Epidermal melanocyte (primary cell): ENCODE measurements at regions not wholly inside any gene's neighbourhood (a gene's known extent, or its start where the extent isn't known, plus 50 kb on each side); places are given as distances from the start of the nearest gene placed in this dataset.
"Not testable (repeated sequence)": the region's sequence is repeated elsewhere in the genome, so short reads cannot be mapped to it uniquely, and the experiment has no call there.

Experiments used
- DNase-seq: peaks from one replicate; pipeline ENCODE4 v3.0.0; 2011; ENCODE audit warnings: low spot score; ENCODE audit not compliant: insufficient read length

DNA sequence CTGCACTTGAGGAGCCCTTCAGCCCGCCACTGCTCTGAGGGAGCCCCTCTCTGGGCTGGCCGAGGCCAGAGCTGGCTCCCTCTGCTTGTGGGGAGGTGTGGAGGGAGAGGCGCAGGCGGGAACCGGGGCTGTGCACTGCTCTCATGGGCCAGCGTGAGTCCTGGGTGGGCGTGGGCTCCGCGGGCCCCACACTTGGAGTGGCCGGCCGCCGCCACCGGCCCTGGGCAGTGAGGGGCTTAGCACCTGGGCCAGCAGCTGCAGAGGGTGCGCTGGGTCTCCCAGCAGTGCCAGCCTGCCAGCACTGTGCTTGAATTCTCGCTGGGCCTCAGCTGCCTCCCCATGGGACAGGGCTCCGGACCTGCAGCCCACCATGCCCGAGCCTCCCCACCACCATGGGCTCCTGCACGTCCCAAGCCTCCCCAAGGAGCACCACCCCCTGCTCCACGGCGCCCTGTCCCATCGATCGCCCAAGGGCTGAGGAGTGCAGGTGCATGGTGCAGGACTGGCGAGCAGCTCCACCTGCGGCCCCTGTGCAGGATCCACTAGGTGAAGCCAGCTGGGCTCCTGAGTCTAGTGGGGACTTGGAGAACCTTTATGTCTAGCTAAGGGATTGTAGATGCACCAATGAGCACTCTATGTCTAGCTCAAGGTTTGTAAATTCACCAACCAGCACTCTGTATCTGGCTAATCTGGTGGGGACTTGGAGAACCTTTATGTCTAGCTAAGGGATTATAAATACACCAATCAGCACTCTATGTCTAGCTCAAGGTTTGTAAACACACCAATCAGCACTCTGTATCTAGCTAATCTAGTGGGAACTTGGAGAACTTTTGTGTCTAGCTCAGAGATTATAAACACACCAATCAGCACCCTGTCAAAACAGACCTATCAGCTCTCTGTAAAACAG, 1180.3 kb downstream of the FSCB start:
- not testable (repeated sequence) for DNase-seq

DNA sequence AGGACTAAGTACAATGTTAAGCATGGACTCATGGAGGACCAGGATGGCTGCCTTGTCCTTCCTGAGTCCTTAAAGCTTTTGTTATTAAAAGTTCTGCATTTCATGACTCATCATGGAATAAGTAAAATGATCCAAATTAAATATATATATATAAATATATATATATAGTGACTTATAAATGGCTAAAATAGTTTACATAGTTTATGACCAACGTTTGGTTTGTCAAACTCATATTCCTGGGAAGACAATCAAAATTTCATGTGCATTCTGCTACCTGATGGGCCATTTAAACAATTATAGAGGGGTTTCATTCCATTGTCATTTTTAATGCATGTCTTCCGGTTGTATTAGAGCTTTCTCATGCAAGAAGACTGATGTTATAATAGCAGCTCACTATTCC, 1190.7 kb downstream of the FSCB start:
- DNase-seq: no peak

DNA sequence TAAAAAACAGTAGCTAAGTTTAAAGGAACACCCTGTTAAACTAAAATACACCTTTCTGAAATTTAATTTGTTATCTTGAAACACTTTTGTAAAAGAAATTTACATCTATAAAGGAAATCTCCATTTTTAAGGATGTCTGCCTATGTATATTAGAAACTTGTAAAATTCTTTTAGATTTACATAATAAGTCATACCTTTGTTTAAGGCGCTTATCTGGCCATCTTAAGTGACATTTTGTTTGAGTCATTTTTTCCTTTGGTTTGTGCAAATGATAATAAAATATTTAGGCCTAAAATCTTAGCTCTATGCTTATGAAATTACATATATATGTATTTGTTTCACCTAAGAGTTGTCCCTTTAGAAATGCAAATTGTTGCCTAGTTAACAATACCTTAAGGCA, 1193.4 kb downstream of the FSCB start:
- DNase-seq: no peak

DNA sequence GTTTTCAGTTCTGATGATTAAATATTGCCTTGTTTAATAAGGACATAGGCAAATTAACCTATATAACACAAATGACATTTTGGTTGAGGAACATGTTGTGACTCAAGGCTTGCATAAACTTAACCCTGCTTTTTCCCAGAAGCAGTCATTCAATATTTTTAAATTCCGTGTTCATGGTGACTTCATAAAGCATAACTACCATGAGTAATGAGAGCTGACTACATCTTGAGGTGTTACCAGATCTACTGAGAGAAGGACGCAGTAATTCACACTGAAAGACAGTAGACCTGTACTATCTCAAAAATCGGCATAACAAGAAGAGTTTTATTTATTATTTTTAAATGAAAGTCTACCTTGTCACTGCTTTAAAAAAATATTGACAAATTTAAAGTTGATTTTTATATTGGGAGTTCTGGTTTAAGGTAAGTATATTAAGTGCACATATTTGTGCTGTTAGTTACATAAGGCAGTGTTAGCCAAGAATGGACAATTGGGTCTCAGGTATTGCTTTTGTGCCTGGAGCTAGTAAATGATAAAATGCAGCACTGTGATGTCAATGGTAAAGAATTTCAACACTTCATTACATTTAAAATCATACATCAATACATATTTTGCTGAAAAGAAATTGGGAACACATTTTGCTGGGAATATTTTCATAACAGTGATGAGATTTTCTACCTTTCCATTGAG, 1198.5 kb downstream of the FSCB start:
- no peak for DNase-seq

DNA sequence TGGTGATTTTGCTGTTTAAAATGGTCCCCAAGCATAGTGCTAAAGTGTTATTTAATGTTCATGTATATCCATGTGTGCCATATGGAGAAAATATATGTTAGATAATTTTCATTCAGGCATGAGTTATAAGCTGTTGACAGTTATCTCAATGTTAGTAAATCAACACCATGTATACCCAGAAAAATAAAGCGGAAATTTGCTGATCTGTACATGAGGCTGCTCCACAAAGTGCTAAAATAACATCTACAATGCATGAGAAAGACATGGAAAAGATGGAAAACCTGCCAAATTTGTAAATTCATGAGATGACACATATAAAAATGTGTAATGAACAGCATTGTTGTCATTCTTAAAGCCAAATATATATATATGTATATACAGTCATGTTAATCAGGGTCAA, 1199.2 kb downstream of the FSCB start:
- no peak for DNase-seq

DNA sequence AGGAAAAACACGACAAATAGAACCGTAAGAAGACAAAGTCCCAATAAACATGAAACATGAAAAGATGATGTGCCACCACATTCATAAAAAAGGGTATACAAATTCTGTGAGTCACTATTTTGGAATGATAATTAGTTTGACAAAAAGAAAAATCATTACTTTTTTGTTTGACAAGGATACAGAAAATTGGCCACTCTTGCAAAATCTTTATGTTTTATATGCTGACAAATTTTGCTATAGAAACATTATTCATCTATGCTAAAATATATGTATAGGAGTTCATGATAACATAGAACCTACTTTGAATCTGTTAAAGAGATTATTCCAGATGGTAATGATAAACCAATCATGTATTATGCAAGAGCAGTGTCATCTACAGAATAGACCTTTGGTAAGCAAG, 1201.0 kb downstream of the FSCB start:
- DNase-seq: no peak

DNA sequence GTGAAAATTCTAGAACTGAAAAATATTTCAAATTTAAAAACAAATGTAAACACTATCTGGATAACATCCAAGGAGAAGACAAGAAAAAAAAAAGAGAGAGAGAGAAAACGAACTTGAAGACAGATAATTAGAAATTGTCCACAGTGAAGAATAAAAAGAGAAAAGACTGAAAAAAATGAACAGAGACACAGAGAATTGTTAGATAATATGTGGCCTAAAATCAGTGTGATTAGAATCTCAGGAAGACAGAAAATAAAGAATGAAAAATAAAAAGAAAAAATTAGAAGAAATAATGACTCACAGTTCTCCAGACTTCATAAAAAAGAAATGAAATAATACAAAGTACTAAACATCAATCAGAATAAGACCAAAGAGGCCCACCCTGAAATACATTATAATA, 1209.3 kb downstream of the FSCB start:
- no peak for DNase-seq

DNA sequence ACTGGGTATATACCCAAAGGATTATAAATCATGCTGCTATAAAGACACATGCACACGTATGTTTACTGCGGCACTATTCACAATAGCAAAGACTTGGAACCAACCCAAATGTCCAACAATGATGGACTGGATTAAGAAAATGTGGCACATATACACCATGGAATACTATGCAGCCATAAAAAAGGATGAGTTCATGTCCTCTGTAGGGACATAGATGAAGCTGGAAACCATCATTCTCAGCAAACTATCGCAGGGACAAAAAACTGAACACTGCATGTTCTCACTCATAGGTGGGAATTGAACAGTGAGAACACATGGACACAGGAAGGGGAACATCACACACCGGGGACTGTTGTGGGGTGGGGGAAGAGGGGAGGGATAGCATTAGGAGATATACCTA, 1211.0 kb downstream of the FSCB start:
- not testable (repeated sequence) for DNase-seq

DNA sequence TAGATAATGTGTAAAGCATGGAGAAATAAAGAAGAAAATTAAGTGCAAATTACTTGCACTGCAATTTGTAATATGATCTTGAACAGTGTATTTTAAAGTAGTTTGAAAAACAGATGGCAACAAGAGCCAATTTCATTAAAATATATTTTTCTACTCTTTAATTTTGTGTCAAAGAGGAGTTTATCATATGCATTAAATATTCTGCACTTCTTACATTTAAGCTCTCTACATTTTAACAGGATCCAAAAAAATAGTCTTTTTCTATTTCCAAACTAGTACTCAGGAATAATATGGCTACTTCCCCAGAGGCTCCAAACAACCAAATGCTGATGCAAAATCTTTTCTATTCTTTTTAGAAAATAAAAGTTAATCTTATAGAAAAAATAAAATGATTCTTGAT, 1221.5 kb downstream of the FSCB start:
- DNase-seq: no peak

DNA sequence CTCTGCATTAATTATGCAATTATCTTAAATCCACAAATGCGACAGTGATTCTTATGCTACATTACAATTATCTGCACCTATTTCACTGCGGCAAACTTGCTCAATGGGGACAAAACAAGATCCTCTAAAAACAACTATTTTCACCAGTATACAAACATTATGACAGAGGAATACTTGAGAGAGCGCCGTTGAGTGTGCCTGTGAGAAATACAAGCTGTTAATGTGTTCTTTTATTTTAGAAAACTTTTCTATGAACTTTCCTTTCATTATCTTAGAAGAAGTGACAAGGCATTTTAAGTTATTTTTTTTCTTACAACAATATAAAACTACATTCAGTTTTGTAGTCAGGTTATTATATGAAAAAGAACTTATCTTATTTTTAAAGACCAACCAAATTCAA, 1247.0 kb downstream of the FSCB start:
- no peak for DNase-seq

DNA sequence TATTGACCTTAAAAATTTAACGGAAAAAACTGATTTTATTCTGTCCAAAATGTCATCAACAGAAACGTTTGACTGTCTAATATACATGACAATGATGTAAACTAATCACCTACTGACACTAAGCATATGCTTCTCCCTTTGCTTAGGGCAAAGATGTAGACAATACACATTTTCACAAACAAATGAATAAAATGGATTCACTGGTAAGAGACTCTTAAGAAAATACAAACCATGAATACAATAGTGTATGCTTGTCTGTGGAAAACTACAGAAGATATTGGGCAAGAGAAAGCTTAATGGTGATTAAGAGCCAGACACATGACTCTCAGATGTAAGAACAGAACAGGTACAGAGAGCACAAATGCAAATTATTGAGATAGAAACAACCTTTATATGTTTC, 1248.7 kb downstream of the FSCB start:
- no peak for DNase-seq

DNA sequence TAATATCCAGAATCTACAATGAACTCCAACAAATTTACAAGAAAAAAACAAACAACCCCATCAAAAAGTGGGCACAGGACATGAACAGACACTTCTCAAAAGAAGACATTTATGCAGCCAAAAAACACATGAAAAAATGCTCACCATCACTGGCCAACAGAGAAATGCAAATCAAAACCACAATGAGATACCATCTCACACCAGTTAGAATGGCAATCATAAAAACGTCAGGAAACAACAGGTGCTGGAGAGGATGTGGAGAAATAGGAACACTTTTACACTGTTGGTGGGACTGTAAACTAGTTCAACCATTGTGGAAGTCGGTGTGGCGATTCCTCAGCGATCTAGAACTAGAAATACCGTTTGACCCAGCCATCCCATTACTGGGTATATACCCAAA, 1250.1 kb downstream of the FSCB start:
- DNase-seq: not testable (repeated sequence)

DNA sequence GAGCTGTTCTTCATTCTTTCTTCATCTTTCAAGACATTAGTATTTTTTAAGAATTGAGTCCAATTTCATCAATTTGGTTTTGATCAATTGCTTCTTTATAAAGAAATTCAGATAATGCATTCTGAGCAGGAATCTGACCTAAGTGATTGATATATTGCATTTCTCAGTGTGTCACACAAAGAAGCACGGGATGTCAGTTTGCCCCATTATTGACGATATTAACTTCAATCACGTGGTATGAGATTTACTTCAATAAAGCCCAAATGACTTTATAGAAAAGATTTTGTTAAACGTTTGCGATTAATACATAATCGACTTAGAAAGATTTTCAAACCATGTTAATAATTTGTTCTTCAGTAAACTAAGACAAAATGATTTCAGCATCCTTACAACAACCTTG, 1254.2 kb downstream of the FSCB start:
- no peak for DNase-seq

DNA sequence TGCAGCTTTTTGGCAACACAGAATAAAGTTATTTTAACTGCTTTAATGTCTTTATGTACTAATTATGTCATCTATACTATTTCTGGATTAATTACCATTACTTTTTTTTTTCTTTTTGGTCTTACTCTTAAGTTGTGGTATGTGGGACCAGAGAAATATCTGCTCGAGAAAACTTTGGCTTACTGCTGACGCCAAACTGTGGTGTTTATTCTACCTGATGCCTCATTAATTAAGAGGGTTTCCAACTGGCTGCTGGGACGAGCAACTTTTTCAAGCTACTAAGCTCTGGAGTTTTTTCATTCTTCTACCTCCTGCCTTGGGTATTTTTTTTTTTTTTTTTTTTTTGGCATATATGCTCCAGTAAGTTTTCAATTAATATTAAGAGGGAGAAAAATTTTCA, 1257.5 kb downstream of the FSCB start:
- no peak for DNase-seq

DNA sequence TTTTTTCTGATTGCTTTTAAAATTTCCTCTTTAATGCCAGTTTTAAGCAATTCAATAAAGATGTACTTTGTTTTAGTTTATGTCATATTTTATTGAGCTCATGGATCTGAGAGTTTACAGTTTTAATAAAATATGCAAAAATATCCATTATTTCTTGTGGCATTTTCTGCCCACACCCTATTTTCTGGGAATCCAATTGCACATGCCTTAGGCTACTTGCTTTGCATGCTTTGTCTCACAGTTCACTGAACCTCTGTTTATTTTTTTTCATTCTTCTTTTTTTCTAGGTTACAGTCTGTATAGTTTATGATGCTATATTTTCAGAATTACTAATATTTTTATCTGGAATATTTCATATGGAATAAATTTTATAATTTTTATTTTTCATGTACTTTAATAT, 1258.0 kb downstream of the FSCB start:
- no peak for DNase-seq

DNA sequence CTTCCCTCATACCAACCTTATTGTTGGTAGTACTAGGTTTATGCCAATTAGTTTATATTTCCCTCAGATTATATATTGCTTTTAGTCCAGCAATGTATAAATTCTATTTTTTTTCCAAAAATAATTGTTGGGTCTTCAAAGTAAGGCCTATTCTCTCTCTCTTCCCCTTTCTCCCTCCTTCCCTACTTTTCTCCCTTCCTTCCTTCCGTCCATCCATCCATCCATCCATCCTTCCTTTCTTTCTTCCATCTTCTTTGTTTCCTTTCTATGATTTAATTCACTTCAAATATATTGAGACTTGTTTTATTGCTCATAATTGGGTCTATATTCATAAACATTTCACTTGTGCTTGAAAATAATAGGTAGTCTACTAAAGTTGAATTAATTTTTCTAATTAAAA, 1259.2 kb downstream of the FSCB start:
- no peak for DNase-seq

DNA sequence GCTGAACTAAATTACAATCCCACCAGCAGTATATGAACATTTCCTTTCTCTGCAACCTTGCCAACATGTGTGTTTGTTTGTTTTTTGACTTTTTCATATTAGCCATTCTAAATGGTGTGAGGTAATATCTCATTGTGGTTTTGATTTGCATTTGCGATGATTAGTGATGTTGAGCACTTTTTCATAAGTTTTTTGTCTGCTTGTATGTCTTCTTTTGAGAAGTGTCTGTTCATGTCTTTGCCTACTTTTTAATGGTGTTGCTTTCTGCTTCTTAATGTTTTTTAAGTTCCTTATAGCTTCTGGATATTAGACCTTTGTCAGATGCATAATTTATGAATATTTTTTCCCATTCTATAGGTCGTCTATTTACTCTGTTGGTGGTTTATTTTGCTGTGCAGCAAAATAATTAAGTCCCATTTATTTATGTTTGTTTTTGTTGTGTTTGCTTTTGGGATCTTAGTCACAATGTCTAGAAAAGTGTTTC, 1262.9 kb downstream of the FSCB start:
- DNase-seq: no peak

DNA sequence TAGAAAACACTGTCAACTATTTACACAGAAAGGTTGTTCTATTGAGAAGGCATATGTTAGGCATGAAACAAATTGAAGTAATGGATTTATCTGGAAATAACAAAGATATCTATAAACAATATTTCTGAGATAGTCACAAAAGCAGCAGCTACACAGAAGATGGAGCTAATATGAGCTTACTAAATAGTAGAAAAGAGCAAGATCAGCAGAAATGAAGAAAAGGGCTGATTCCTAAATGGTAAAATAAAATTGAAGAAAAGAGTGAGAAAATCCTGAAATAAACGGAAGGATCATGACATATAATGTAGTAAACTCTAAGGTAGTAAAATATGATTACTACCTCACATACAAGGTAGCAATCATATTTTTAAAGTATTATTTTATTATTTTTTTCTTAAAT, 1263.9 kb downstream of the FSCB start:
- no peak for DNase-seq

DNA sequence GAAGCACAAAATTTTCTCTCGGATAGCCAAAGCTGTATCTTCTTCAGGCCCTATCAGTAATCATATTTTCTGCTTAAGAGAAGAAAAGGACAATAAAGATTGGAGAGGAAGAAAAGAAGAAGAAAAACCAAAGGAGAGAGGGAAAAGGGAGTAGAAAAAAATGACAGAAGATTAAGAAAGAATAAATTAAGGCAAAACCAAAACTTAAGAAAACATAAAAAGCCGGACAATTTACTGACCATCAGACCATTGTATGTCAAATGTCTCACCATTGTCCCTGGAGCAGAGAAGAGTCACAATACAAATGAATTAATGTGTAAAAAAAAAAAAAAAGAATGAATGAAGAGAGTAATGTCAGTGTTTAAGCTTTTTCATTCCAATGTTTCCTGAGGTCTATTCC, 1274.8 kb downstream of the FSCB start:
- DNase-seq: no peak

DNA sequence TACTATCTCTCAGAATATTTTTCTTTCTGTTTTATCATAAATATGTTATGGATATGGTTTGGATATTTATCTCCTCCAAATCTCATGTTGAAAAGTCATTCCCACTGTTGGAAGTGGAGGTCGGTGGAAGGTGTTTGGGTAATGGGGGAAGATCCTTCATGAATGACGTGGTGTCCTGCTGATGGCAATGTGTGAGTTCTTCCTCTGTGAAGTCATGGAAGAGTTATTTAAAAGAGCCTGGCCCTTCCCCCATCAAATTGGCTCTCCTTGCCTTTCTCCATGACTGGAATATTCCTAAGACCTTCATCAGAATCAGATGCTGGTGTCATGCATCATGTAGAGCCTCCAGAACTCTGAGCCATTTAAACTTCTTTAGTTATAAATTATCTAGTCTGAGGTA, 1291.6 kb downstream of the FSCB start:
- no peak for DNase-seq

DNA sequence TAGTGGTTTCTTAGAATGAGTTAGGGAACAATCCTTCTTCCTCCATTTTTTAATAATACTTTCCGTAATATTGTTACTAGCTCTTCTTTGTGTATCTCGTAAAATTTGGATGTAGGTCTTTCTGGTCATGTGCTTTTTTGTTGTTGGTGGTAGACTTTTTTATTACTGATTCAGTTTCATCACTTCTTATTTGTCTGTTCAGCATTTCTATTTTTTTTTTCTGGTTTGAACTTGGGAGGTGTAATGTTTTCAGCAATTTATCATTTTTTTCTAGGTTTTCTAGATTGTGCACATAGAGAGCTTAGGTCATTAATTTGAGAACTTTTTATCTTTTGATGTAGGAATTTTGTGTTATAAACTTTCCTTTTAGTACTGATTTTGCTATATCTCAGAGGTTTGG, 1299.9 kb downstream of the FSCB start:
- DNase-seq: no peak

DNA sequence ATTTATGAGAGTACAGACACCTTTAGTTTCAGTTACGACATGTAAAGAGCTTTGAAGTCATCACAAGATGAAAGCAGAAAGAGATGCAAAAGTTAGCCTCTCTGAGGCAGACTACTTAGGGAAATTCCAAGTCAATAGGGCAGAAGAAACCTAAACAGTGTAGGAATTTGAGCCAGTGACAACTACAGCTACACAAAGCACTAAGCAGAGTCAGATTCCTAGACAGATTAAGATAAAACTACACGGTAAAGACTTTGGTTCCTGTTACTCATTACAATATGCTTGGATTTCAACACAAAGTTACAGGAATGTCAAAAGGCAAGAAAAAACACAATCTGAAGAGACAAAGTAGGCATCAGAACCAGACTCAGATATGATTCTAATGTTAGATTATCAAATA, 1302.3 kb downstream of the FSCB start:
- DNase-seq: no peak

DNA sequence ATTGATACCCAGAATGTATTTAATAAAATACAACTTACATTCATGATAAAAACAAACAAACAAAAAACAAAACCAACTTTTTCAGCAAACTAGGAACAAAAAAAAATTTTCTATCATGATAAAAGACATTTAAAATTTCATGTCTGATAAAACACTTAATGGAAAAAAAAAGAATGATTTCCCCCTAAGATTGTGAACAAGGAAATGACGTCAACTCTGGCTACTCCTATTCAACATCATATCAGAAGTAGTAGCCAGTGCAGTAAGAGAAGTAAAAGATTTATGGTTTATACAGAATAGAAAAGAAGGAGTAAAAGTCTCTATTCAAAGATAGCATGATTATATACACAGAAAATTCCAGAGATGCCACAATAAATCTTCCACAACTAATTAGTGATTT, 1306.6 kb downstream of the FSCB start:
- DNase-seq: no peak
